ENCODE measurements at regions not wholly inside any gene's neighbourhood (a gene's known extent, or its start where the extent isn't known, plus 50 kb on each side); places are given as distances from the start of the nearest gene placed in this dataset.
A peak's percentile ranks its signal among the peaks of the same experiment; 100 is the strongest.

- peak; percentile 64 for DNase-seq (ENCODE audit: low read depth)
- no peak overlapping the region for H3K4me3 ChIP-seq (ENCODE audit: low read length)
- TF ChIP-seq, protein P1, sequence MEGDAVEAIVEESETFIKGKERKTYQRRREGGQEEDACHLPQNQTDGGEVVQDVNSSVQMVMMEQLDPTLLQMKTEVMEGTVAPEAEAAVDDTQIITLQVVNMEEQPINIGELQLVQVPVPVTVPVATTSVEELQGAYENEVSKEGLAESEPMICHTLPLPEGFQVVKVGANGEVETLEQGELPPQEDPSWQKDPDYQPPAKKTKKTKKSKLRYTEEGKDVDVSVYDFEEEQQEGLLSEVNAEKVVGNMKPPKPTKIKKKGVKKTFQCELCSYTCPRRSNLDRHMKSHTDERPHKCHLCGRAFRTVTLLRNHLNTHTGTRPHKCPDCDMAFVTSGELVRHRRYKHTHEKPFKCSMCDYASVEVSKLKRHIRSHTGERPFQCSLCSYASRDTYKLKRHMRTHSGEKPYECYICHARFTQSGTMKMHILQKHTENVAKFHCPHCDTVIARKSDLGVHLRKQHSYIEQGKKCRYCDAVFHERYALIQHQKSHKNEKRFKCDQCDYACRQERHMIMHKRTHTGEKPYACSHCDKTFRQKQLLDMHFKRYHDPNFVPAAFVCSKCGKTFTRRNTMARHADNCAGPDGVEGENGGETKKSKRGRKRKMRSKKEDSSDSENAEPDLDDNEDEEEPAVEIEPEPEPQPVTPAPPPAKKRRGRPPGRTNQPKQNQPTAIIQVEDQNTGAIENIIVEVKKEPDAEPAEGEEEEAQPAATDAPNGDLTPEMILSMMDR (IDR thresholded peaks at IDR 0.05; ENCODE audit: insufficient read depth, low read depth, low read length, missing control alignments): no peak
These were observed 200.5 kb upstream of the KIAA1217 start for GRCh38 chr10:24008164-24009091.

GRCh38 chr10:24009115-24009514, 199.8 kb upstream of the KIAA1217 start:
- DNase-seq (ENCODE audit: low read depth): no peak
- TF ChIP-seq, protein P1 (IDR thresholded peaks at IDR 0.05; ENCODE audit: insufficient read depth, low read depth, low read length, missing control alignments): no peak
- no peak overlapping the region for H3K4me3 ChIP-seq (ENCODE audit: low read length)

DNA sequence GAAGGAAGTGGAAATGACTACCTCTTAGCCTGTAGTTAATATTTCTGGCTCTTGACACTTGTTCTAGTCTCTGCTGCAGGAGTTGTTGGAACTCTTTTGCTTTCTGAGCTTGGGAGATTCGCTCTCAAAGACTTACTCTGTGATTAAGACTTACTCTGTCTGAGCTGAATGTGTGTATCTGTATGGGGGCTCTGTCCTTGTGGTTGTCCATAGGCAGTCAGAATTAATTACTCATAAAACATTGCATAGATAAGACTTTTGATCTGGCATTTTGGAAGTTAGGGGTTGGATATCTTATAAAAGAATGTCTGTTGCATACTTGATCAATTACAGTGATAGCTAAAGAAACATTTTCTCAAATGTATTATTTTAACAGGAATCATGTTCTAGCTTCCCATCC, 199.2 kb upstream of the KIAA1217 start:
- TF ChIP-seq, protein P1 (IDR thresholded peaks at IDR 0.05; ENCODE audit: insufficient read depth, low read depth, low read length, missing control alignments): no peak
- no peak overlapping the region for H3K4me3 ChIP-seq (ENCODE audit: low read length)
- no peak for DNase-seq (ENCODE audit: low read depth)

DNA sequence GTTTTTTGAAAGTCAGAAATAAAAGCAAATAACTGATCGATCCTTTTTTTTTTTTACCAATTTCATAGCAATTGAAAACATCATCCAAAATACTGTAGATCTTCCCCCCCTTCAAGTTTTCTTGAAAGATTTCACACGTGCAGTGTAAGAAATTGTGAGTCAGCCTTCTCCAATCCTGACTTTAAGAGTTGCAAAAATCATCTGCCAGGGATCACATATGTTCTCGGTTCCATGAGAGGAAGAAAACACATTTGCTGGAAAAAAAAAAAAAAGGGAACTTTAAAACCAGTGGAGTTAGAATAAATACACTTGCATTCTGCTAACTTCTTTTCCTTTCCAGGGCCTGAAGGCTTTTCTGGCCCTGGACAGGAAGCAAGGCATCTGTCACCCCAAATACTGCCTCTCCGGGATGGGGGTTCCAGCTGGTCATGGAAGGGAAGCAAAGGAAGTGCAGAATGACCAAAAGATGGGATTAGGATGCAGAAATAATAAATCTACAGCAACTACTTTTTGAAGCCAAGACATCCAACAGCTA, 198.4 kb upstream of the KIAA1217 start:
- TF ChIP-seq, protein P1 (IDR thresholded peaks at IDR 0.05; ENCODE audit: insufficient read depth, low read depth, low read length, missing control alignments): no peak
- no peak overlapping the region for H3K4me3 ChIP-seq (ENCODE audit: low read length)
- DNase-seq (ENCODE audit: low read depth): no peak

GRCh38 chr10:24012249-24012803, 196.6 kb upstream of the KIAA1217 start:
- no peak overlapping the region for H3K4me3 ChIP-seq (ENCODE audit: low read length)
- TF ChIP-seq, protein P1 (IDR thresholded peaks at IDR 0.05; ENCODE audit: insufficient read depth, low read depth, low read length, missing control alignments): no peak
- no peak for DNase-seq (ENCODE audit: low read depth)

DNA sequence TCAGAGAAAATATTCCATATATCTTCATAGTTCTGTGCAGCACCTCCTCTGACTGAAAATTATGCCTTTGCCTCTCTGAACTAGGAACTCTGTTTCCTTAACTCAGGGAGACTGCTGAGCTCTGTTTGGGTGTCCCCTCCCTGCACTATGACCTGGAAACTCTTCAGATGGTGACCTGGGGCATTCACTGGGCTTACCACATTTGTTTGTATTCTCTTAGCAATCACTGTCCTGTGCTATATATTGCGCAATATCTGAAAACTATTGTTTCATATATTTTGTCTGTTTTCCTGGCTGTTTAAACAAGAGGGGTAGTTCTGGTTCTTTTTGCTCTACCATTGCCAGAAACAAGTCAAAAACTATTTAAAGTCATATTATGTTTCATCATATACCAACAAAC, 181.8 kb upstream of the KIAA1217 start:
- TF ChIP-seq, protein P1 (IDR thresholded peaks at IDR 0.05; ENCODE audit: insufficient read depth, low read depth, low read length, missing control alignments): no peak

More for the DNA sequence above, 181.8 kb upstream of the KIAA1217 start:
- peak; percentile 4 for DNase-seq (ENCODE audit: low read depth)
- H3K4me3 ChIP-seq (ENCODE audit: low read length): no peak overlapping the region

All from epithelial cell of esophagus (primary cell).